B cell (primary cell): ENCODE measurements at regions not wholly inside any gene's neighbourhood (a gene's known extent, or its start where the extent isn't known, plus 50 kb on each side); places are given as distances from the start of the nearest gene placed in this dataset.

Source experiments
- ATAC-seq: fragments of 200-7000 bp; cut with Tn5 transposase; one replicate; pipeline ENCODE4 v1.10.0; 2021; ENCODE audit warnings: low read depth, mild to moderate bottlenecking, moderate number of reproducible peaks, moderate library complexity
- CTCF ChIA-PET: fragments of 350-600 bp; sonication (Branson Sonifier 250); formaldehyde crosslinking; loops from one replicate; lab custom pipeline; 2021; ENCODE audit warnings: antibody characterized with exemption, inconsistent platforms; lab: Charles Lee
- POLR2A ChIA-PET: fragments of 350-600 bp; sonication (Branson Sonifier 250); formaldehyde crosslinking; loops from one replicate; lab custom pipeline; 2021; ENCODE audit warnings: antibody characterized with exemption; lab: Charles Lee
- DNase-seq: peaks from one replicate; pipeline ENCODE4 v3.0.0; 2013
- H2AFZ ChIP-seq: 2 replicates; pipeline ENCODE4 v1.6.1; 2012; ENCODE audit warnings: mild to moderate bottlenecking, low read depth, low read length; ENCODE audit not compliant: insufficient read depth, poor library complexity, severe bottlenecking
- H3K27ac ChIP-seq, 2 donors: 1 replicate in 1 of 2; 2 replicates in 1 of 2; pipeline ENCODE4 v1.5.1; 2012 to 2013; ENCODE audit warnings: low read length in 2 of 2, mild to moderate bottlenecking in 2 of 2, moderate library complexity in 1 of 2
- H3K27me3 ChIP-seq, 4 experiments: fragments of 200-600 bp in 1 of 4; sonication (generic) in 1 of 4; replicated peaks in 1 of 4; 1 replicate in 2 of 4; 2 replicates in 2 of 4; pipeline versions ENCODE4 v1.6.1 to v1.7.0; 2013 to 2016; ENCODE audit warnings: low read length in 3 of 4, mild to moderate bottlenecking in 2 of 4, mixed read lengths in 1 of 4, moderate library complexity in 1 of 4; ENCODE audit not compliant: insufficient read depth in 4 of 4, control insufficient read depth in 3 of 4; ENCODE audit errors: control extremely low read depth in 1 of 4
- H3K36me3 ChIP-seq, 2 experiments: replicated peaks in 1 of 2; 1 replicate in 1 of 2; 2 replicates in 1 of 2; pipeline versions ENCODE4 v1.6.1 to v1.7.1; 2013; ENCODE audit warnings: low read length in 1 of 2; ENCODE audit not compliant: insufficient read depth in 2 of 2, control insufficient read depth in 1 of 2; ENCODE audit errors: control extremely low read depth in 1 of 2, extremely low read depth in 1 of 2
- H3K4me1 ChIP-seq, 2 donors: fragments of 200-600 bp in 1 of 2; sonication (generic) in 1 of 2; 1 replicate in 1 of 2; 2 replicates in 1 of 2; pipeline versions ENCODE4 v1.5.1 to v1.6.1; 2013 to 2017; ENCODE audit warnings: low read length in 2 of 2; ENCODE audit not compliant: control insufficient read depth in 2 of 2, insufficient read depth in 2 of 2
- H3K4me2 ChIP-seq: replicated peaks from 2 replicates; pipeline ENCODE3; 2012; ENCODE audit warnings: mild to moderate bottlenecking, low read depth, low read length; ENCODE audit not compliant: poor library complexity, severe bottlenecking
- H3K4me3 ChIP-seq, 5 experiments: fragments of 200-600 bp in 1 of 5; sonication (generic) in 1 of 5; 1 replicate in 3 of 5; 2 replicates in 2 of 5; pipeline versions ENCODE4 v1.5.1 to v1.7.0; 2011 to 2016; ENCODE audit warnings: low read length in 4 of 5, mild to moderate bottlenecking in 4 of 5, low read depth in 2 of 5, control low read depth in 1 of 5, moderate library complexity in 1 of 5; ENCODE audit not compliant: insufficient read depth in 1 of 5; ENCODE audit errors: control extremely low read depth in 1 of 5, extremely low read depth in 1 of 5
- H3K79me2 ChIP-seq: fragments of 200-600 bp; sonication (generic); one replicate; pipeline ENCODE4 v1.6.0; 2016; ENCODE audit warnings: low read length; ENCODE audit not compliant: control insufficient read depth, insufficient read depth
- H3K9ac ChIP-seq: fragments of 200-600 bp; sonication (generic); 2 replicates; pipeline ENCODE4 v1.6.1; 2017; ENCODE audit warnings: mild to moderate bottlenecking, low read length, moderate library complexity
- H3K9me3 ChIP-seq, 3 donors: one replicate each; pipeline versions ENCODE4 v1.6.1 to v1.7.1; 2013; ENCODE audit warnings: low read length in 2 of 3; ENCODE audit not compliant: control insufficient read depth in 2 of 3, insufficient read depth in 1 of 3; ENCODE audit errors: control extremely low read depth in 1 of 3
- H4K20me1 ChIP-seq: 2 replicates; pipeline ENCODE4 v1.6.0; 2012; ENCODE audit warnings: mild to moderate bottlenecking, low read length; ENCODE audit not compliant: insufficient read depth, control insufficient read depth, poor library complexity, severe bottlenecking
- H3K27ac Mint-ChIP-seq: one replicate; pipeline ENCODE4 v1.8.0; 2021; ENCODE audit warnings: mixed read lengths
- H3K27me3 Mint-ChIP-seq: one replicate; pipeline ENCODE4 v1.8.0; 2021; ENCODE audit warnings: mixed read lengths
- H3K4me1 Mint-ChIP-seq: one replicate; pipeline ENCODE4 v1.8.0; 2021; ENCODE audit warnings: mixed read lengths
- H3K4me3 Mint-ChIP-seq: one replicate; pipeline ENCODE4 v1.8.0; 2021; ENCODE audit warnings: mixed read lengths
- H3K9me3 Mint-ChIP-seq: one replicate; pipeline ENCODE4 v1.8.0; 2022; ENCODE audit warnings: mixed read lengths; ENCODE audit not compliant: insufficient read depth
- EZH2 ChIP-seq: IDR thresholded peaks from 2 replicates; pipeline ENCODE4 v1.6.1; 2012; ENCODE audit warnings: borderline replicate concordance, low read depth, mild to moderate bottlenecking, moderate library complexity, low read length; ENCODE audit not compliant: insufficient read depth, poor library complexity, severe bottlenecking
- WGBS: methylation state at CpG from one replicate; pipeline ENCODE4 v1.1.5; 2013; ENCODE audit warnings: missing lambda C conversion rate; ENCODE audit not compliant: insufficient coverage; 5-methylcytosine and 5-hydroxymethylcytosine counted together
- intact Hi-C: fragments of 100-400 bp; cut with micrococcal nuclease; formaldehyde crosslinking; loops from one replicate; pipeline ENCODE4 v1.10.0; 2022
- TF ChIP-seq, protein P1 (sequence below): fragments of 200-600 bp; IDR thresholded peaks from one replicate; pipeline ENCODE4 v1.8.0; 2022; ENCODE audit warnings: antibody characterized with exemption, mild to moderate bottlenecking

DNA sequence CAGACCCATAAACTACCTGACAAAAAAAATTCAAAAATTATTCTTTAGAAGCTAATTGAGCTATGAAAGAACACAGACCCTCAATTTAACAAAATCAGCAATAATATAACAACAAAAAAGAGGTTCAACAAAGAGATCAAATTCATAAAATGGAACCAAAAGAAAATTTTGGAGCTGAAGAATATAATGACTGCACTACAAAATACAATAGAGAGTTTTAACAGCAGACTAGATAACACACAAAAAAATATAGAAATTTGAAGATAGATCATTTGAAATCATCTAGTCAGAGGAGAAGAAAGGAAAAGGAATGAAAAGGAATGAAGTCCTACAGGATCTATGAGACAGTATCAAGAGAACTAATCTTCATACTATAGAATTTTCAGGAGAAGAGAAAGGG is 422.1 kb downstream of the PAX1 start:
- DNase-seq (no peak), ATAC-seq (no peak)
- no peaks in the 10 kb centered on the region for H3K79me2 ChIP-seq
- no peak overlapping the region for H2AFZ ChIP-seq
- H3K9me3 Mint-ChIP-seq = peaks cover 13% of the 10 kb centered on the region
- no peak overlapping the region for H3K27ac ChIP-seq
- no peaks in the 10 kb centered on the region for H3K27me3 Mint-ChIP-seq
- H3K9me3 ChIP-seq = peaks cover 2 to 9% (median 5%) of the 10 kb centered on the region in 3 donors
- no peak overlapping the region for H3K27ac Mint-ChIP-seq
- CTCF ChIA-PET = no interaction called here
- intact Hi-C loops = no loop called here
- H3K4me3 Mint-ChIP-seq = no peak overlapping the region
- no peaks in the 10 kb centered on the region for H3K4me1 ChIP-seq
- no peak overlapping the region for H3K4me2 ChIP-seq
- POLR2A ChIA-PET = no interaction called here
- no peak for TF ChIP-seq EZH2
- TF ChIP-seq, protein P1, sequence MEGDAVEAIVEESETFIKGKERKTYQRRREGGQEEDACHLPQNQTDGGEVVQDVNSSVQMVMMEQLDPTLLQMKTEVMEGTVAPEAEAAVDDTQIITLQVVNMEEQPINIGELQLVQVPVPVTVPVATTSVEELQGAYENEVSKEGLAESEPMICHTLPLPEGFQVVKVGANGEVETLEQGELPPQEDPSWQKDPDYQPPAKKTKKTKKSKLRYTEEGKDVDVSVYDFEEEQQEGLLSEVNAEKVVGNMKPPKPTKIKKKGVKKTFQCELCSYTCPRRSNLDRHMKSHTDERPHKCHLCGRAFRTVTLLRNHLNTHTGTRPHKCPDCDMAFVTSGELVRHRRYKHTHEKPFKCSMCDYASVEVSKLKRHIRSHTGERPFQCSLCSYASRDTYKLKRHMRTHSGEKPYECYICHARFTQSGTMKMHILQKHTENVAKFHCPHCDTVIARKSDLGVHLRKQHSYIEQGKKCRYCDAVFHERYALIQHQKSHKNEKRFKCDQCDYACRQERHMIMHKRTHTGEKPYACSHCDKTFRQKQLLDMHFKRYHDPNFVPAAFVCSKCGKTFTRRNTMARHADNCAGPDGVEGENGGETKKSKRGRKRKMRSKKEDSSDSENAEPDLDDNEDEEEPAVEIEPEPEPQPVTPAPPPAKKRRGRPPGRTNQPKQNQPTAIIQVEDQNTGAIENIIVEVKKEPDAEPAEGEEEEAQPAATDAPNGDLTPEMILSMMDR = no peak
- H3K27me3 ChIP-seq = no peaks in the 10 kb centered on the region
- no peaks in the 10 kb centered on the region for H3K36me3 ChIP-seq
- H3K9ac ChIP-seq = no peak overlapping the region
- H3K4me1 Mint-ChIP-seq = no peaks in the 10 kb centered on the region
- no peaks in the 10 kb centered on the region for H4K20me1 ChIP-seq
- H3K4me3 ChIP-seq = no peak overlapping the region

DNA sequence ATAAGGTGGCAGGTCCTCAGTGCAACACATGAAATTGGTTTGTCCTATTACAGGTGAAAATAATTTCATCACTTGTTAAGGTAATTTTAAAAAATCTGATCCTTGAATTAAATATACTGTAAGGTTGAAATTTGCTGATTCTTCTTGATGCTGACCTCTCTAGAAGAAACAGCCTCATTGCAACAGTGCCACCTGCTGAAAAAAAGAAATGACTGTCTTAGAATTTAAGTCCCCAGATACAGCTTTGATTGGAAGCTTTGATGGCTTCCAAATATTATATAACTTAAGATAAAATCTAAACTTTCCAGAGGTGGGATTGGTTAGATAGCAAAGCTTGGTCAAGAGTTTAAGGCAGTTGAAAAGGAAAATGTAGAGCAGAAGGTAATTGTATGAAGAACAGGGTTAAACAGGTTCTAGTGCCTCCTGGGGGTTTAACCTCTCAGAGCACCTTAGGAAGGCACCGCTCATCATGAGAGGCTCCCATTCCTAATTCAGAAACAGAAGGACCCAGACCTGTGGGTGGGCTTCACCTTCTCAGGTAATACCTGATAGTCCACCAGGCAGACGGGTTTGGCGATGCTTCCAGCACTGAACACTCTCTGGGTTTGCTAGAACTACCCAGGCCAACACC is 401.0 kb downstream of the PAX1 start:
- H3K4me2 ChIP-seq = no peak overlapping the region
- no peak overlapping the region for H3K27ac ChIP-seq
- POLR2A ChIA-PET = no interaction called here
- peaks cover 2% of the 10 kb centered on the region for H3K9me3 Mint-ChIP-seq
- peaks cover 0 to 4% (median 0%) of the 10 kb centered on the region in 3 donors for H3K9me3 ChIP-seq
- intact Hi-C loops = no loop called here
- no peak overlapping the region for H3K4me3 ChIP-seq
- H3K79me2 ChIP-seq = no peaks in the 10 kb centered on the region
- no peaks in the 10 kb centered on the region for H3K4me1 ChIP-seq
- 50% methylated on average over 1 of the region's 3 CpGs for WGBS
- H3K27me3 Mint-ChIP-seq = no peaks in the 10 kb centered on the region
- DNase-seq = no peak
- no peak overlapping the region for H2AFZ ChIP-seq
- no peaks in the 10 kb centered on the region for H3K27me3 ChIP-seq
- H3K9ac ChIP-seq = no peak overlapping the region
- no peak for ATAC-seq
- CTCF ChIA-PET = no interaction called here
- H3K27ac Mint-ChIP-seq = no peak overlapping the region
- no peak for TF ChIP-seq EZH2
- TF ChIP-seq, protein P1 = no peak
- no peaks in the 10 kb centered on the region for H3K36me3 ChIP-seq
- H3K4me1 Mint-ChIP-seq = no peaks in the 10 kb centered on the region
- H4K20me1 ChIP-seq = no peaks in the 10 kb centered on the region
- no peak overlapping the region for H3K4me3 Mint-ChIP-seq
